ENCODE measurements at regions not wholly inside any gene's neighbourhood (a gene's known extent, or its start where the extent isn't known, plus 50 kb on each side); places are given as distances from the start of the nearest gene placed in this dataset.
"Not testable (repeated sequence)": the region's sequence is repeated elsewhere in the genome, so short reads cannot be mapped to it uniquely, and the experiment has no call there.

DNA sequence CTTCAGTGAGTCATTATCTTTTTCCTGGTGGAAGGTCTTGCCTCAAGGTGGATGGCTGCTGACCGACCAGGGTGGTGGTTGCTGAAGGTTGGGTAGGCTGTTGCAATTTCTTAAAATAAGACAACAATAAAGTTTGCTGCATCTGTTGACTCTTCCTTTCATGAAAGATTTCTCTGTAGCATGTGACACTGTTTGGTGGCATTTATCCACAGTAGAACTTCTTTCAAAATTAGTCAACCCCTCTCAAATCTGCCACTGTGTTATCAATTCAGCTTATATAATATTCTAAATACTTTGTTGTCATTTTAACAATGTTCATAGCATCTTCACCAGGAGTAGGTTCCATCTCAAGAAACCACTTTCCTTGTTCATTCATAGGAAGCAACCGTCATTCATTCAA, 66.8 kb upstream of the ATXN1 start:
- H3K27ac ChIP-seq (ENCODE audit: low read depth, low read length): no peak overlapping the region
- no peaks in the 10 kb centered on the region for H3K36me3 ChIP-seq (ENCODE audit: control insufficient read depth in 5 of 5, insufficient read depth in 5 of 5, low read length in 5 of 5)
- peaks cover 0 to 20% (median 5%) of the 10 kb centered on the region in 5 donors for H3K4me1 ChIP-seq (ENCODE audit: control insufficient read depth in 5 of 5, insufficient read depth in 5 of 5, low read length in 5 of 5)
- H3K9ac ChIP-seq (ENCODE audit: low read length in 5 of 5): no peak overlapping the region
- no peaks in the 10 kb centered on the region for H3K9me3 ChIP-seq (ENCODE audit: control insufficient read depth in 5 of 5, low read length in 5 of 5)
- no peak overlapping the region for H3K4me3 ChIP-seq (ENCODE audit: low read depth in 1 of 5, low read length in 5 of 5)
- H3K27me3 ChIP-seq (ENCODE audit: control insufficient read depth in 5 of 5, insufficient read depth in 4 of 5, low read length in 5 of 5): no peaks in the 10 kb centered on the region

DNA sequence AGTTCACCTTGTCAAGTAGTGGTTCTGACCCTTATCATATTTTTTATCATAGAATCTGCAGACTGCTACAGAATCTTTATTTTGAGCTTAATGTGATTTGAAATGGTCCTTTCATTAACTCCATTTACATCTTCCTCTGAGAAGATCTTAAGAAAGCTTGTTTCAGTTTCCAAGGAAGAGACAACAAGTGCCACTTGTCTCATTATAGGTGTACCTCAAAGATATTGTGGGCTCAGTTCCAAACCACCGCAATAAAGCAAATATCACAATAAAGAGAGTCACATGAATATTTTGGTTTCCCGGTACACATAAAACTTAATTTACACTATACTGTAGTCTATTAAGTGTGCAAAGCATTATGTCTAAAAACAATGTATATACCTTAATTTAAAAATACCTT, 66.4 kb upstream of the ATXN1 start:
- Histone ChIP-seq H3K4me3 (ENCODE audit: low read depth in 1 of 5, low read length in 5 of 5) (no peak overlapping the region), H3K4me1 (ENCODE audit: control insufficient read depth in 5 of 5, insufficient read depth in 5 of 5, low read length in 5 of 5) (peaks cover 0 to 20% (median 5%) of the 10 kb centered on the region in 5 donors), H3K9ac (ENCODE audit: low read length in 5 of 5) (no peak overlapping the region), H3K36me3 (ENCODE audit: control insufficient read depth in 5 of 5, insufficient read depth in 5 of 5, low read length in 5 of 5) (no peaks in the 10 kb centered on the region), H3K27ac (ENCODE audit: low read depth, low read length) (no peak overlapping the region), H3K9me3 (ENCODE audit: control insufficient read depth in 5 of 5, low read length in 5 of 5) (no peaks in the 10 kb centered on the region), H3K27me3 (ENCODE audit: control insufficient read depth in 5 of 5, insufficient read depth in 4 of 5, low read length in 5 of 5) (no peaks in the 10 kb centered on the region)

DNA sequence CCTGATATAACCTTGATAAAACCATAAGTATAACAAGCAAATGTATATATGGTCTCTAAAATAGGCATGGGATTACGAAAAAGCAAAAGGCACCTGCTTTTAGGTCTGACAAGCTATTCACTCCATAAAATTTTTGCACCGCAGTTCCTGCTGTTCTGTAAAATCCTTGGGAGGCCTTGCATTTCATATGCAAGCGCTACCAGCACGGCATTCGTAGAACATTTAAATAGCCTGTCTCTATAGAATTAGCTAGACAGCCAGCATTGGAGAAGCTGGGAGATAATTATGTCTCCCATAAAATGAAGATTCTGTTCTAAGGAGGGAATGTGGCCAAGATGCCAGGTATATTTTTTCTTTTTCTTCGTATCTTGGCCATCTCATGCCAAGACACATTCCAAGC, 64.5 kb upstream of the ATXN1 start:
- Histone ChIP-seq H3K9me3 (ENCODE audit: control insufficient read depth in 5 of 5, low read length in 5 of 5) (no peaks in the 10 kb centered on the region), H3K9ac (ENCODE audit: low read length in 5 of 5) (no peak overlapping the region), H3K4me1 (ENCODE audit: control insufficient read depth in 5 of 5, insufficient read depth in 5 of 5, low read length in 5 of 5) (peaks cover 0 to 6% (median 0%) of the 10 kb centered on the region in 5 donors), H3K27ac (ENCODE audit: low read depth, low read length) (no peak overlapping the region), H3K36me3 (ENCODE audit: control insufficient read depth in 5 of 5, insufficient read depth in 5 of 5, low read length in 5 of 5) (no peaks in the 10 kb centered on the region), H3K4me3 (ENCODE audit: low read depth in 1 of 5, low read length in 5 of 5) (no peak overlapping the region), H3K27me3 (ENCODE audit: control insufficient read depth in 5 of 5, insufficient read depth in 4 of 5, low read length in 5 of 5) (no peaks in the 10 kb centered on the region)

DNA sequence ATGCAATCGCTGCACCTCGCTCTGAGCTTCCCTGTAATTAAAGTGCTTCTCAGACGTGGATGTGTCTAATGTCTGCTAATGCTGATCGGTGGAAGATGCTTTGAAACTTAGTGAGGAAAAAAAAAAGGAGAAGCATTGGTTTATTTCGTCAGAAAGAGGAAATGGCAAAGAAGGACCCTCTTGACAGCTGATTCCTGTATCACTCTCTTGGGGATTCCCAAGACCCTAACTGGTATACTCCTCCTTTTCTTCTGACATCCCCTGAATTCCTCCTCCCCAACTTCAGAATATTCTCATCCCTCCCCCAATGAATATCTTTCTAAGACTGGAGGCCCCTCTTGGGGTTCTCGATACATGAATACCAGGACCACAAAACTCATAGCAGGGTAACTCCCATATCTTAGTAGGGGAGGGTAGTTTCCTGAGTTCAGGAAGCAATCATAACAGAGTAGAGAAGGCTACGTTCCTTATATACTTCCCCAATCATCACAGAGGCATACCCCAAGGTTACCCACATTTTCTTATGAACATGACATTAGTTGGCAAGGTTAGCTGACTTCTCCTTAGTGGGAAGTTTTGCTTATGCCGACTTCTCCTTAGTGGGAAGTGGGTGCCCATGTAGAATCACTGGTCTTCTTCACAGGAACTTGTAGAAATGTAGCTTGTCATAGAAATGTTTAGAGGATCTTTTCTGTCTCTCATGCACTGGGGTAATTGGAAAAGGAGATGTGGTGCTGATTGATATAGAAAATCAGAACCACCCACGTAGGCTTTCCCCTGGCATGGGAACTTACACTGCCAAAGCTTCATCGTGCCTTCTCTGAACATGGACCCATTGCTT, 63.8 kb upstream of the ATXN1 start:
- Histone ChIP-seq H3K27ac (ENCODE audit: low read depth, low read length) (no peak overlapping the region), H3K4me1 (ENCODE audit: control insufficient read depth in 5 of 5, insufficient read depth in 5 of 5, low read length in 5 of 5) (peaks cover 0 to under 1% (median 0%) of the 10 kb centered on the region in 5 donors), H3K27me3 (ENCODE audit: control insufficient read depth in 5 of 5, insufficient read depth in 4 of 5, low read length in 5 of 5) (no peaks in the 10 kb centered on the region), H3K4me3 (ENCODE audit: low read depth in 1 of 5, low read length in 5 of 5) (no peak overlapping the region), H3K36me3 (ENCODE audit: control insufficient read depth in 5 of 5, insufficient read depth in 5 of 5, low read length in 5 of 5) (no peaks in the 10 kb centered on the region), H3K9me3 (ENCODE audit: control insufficient read depth in 5 of 5, low read length in 5 of 5) (no peaks in the 10 kb centered on the region), H3K9ac (ENCODE audit: low read length in 5 of 5) (no peak overlapping the region)

DNA sequence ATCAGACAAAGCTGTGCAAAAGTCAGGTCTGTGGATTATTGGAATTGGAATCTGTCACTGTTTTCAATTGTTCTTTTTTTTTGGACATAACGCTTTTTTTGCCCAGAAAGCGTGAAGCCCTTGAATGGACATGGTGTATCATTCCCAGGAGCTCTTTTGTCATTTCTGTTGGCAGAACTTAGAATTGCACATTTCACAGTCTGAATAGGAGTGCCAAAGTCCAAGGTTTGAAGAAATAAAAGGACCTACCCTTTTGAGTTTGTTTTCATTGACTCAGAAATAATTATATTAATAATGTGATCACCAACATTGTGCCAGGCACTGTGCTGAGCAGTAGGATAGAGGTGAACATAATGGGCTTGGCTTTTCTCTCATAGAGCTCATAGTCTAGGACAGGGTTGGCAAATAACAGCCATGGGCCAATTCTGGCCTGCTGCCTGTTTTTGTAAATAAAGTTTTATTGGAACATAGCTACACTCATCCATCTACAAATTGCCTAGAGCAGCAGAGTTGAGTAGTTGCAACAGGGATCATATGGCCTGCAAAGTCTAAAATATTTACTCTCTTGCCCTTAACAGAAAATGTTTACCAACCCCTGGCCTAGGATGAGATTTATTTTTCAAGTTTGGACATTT, 62.6 kb upstream of the ATXN1 start:
- no peaks in the 10 kb centered on the region for H3K9me3 ChIP-seq (ENCODE audit: control insufficient read depth in 5 of 5, low read length in 5 of 5)
- no peaks in the 10 kb centered on the region for H3K27me3 ChIP-seq (ENCODE audit: control insufficient read depth in 5 of 5, insufficient read depth in 4 of 5, low read length in 5 of 5)
- H3K4me3 ChIP-seq (ENCODE audit: low read depth in 1 of 5, low read length in 5 of 5): no peak overlapping the region
- H3K4me1 ChIP-seq (ENCODE audit: control insufficient read depth in 5 of 5, insufficient read depth in 5 of 5, low read length in 5 of 5): no peaks in the 10 kb centered on the region
- no peak overlapping the region for H3K9ac ChIP-seq (ENCODE audit: low read length in 5 of 5)
- H3K36me3 ChIP-seq (ENCODE audit: control insufficient read depth in 5 of 5, insufficient read depth in 5 of 5, low read length in 5 of 5): no peaks in the 10 kb centered on the region
- no peak overlapping the region for H3K27ac ChIP-seq (ENCODE audit: low read depth, low read length)

DNA sequence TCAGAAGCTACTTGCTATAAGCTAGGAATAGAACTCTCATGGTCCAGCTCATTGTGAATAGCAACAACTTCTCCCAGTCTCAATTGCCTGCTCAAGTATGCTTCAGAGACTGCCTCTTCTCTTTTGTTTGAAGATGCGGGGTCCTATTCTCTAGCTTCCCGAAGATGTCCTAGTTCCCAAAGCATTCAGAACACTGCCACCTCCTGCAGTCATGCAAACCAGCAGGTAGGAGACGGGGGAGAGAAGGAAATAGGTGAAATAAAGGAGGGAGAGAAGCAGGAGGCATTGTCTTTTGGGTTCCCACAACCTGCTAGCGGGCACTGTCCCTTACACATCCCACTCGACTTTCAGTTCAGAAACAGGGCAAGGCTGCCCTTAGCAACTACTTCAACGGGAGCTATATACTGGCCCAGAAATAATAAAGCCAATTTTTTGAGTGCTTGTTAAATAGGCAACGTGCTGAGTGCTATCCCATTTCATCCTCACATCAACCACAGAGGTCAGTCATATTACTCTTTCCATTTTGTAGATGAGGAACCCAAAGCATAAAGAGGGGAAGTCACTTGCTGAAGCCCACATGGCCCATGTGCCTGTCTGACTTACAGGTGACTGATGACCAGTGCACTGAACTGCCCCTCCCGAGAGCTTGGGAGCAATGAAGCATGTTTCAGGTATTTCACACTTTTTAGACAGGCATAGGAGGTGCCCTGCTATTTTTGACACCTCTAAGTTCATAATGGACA, 61.9 kb upstream of the ATXN1 start:
- no peaks in the 10 kb centered on the region for H3K36me3 ChIP-seq (ENCODE audit: control insufficient read depth in 5 of 5, insufficient read depth in 5 of 5, low read length in 5 of 5)
- H3K27ac ChIP-seq (ENCODE audit: low read depth, low read length): no peak overlapping the region
- H3K9me3 ChIP-seq (ENCODE audit: control insufficient read depth in 5 of 5, low read length in 5 of 5): no peaks in the 10 kb centered on the region
- H3K4me1 ChIP-seq (ENCODE audit: control insufficient read depth in 5 of 5, insufficient read depth in 5 of 5, low read length in 5 of 5): no peaks in the 10 kb centered on the region
- H3K9ac ChIP-seq (ENCODE audit: low read length in 5 of 5): no peak overlapping the region
- no peaks in the 10 kb centered on the region for H3K27me3 ChIP-seq (ENCODE audit: control insufficient read depth in 5 of 5, insufficient read depth in 4 of 5, low read length in 5 of 5)
- H3K4me3 ChIP-seq (ENCODE audit: low read depth in 1 of 5, low read length in 5 of 5): no peak overlapping the region

DNA sequence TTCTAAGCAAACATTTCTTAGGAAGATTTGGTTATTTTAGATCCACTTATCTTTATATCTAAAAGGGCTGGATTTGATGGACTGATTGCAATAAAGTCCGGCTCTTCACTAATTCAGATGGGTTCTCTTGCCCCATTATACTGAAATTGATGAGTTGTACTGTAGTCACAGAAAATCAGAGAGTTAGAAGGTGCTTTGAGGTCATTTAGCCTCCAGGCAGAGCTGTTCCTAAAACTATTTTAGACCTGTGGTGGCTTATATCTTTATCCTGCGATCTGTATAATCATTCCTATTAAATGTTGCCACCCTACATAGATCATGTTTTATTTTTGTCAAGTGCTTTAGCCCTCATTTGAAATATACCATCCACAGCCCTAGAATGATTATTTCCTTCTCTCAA, 61.3 kb upstream of the ATXN1 start:
- Histone ChIP-seq H3K9ac (ENCODE audit: low read length in 5 of 5) (no peak overlapping the region), H3K27me3 (ENCODE audit: control insufficient read depth in 5 of 5, insufficient read depth in 4 of 5, low read length in 5 of 5) (no peaks in the 10 kb centered on the region), H3K4me1 (ENCODE audit: control insufficient read depth in 5 of 5, insufficient read depth in 5 of 5, low read length in 5 of 5) (no peaks in the 10 kb centered on the region), H3K4me3 (ENCODE audit: low read depth in 1 of 5, low read length in 5 of 5) (no peak overlapping the region), H3K36me3 (ENCODE audit: control insufficient read depth in 5 of 5, insufficient read depth in 5 of 5, low read length in 5 of 5) (no peaks in the 10 kb centered on the region), H3K27ac (ENCODE audit: low read depth, low read length) (no peak overlapping the region), H3K9me3 (ENCODE audit: control insufficient read depth in 5 of 5, low read length in 5 of 5) (no peaks in the 10 kb centered on the region)

DNA sequence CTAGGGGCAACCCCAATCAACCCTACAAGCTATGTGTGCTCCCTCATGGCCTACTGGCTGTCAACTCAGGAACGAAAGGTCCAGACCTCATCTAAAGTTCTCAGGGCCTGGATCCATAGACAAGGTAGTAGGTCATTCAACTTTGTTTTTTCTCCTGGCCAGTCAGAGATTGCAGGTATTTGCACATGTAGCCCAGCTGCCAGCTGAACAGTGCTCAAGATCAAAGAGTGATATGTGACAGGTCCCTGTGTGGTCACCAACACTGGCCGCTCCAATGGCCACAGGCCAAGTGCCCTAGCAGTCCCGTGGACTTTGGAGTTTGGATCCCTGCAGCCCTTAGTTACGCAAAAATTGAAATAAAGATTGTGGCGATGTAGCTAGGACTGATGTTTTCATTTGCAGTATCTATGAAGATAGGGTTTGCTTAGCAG, 60.6 kb upstream of the ATXN1 start:
- no peaks in the 10 kb centered on the region for H3K27me3 ChIP-seq (ENCODE audit: control insufficient read depth in 5 of 5, insufficient read depth in 4 of 5, low read length in 5 of 5)
- no peak overlapping the region for H3K9ac ChIP-seq (ENCODE audit: low read length in 5 of 5)
- H3K4me3 ChIP-seq (ENCODE audit: low read depth in 1 of 5, low read length in 5 of 5): no peak overlapping the region
- no peak overlapping the region for H3K27ac ChIP-seq (ENCODE audit: low read depth, low read length)
- H3K4me1 ChIP-seq (ENCODE audit: control insufficient read depth in 5 of 5, insufficient read depth in 5 of 5, low read length in 5 of 5): no peaks in the 10 kb centered on the region
- H3K36me3 ChIP-seq (ENCODE audit: control insufficient read depth in 5 of 5, insufficient read depth in 5 of 5, low read length in 5 of 5): no peaks in the 10 kb centered on the region
- H3K9me3 ChIP-seq (ENCODE audit: control insufficient read depth in 5 of 5, low read length in 5 of 5): no peaks in the 10 kb centered on the region

DNA sequence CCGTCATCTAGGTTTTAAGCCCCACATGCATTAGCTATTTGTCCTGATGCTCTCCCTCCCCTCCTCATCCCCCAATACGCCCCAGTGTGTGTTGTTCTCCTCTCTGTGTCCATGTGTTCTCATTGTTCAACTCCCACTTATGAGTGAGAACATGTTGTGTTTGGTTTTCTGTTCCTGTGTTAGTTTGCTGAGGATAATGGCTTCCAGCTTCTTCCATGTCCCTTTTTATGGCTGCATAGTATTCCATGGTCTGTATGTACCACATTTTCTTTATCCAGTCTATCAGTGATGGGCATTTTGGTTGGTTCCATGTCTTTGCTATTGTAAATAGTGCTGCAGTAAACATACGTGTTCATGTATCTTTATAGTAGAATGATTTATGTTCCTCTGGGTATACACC, 59.0 kb upstream of the ATXN1 start:
- H3K27ac ChIP-seq (ENCODE audit: low read depth, low read length); H3K9me3 ChIP-seq (ENCODE audit: control insufficient read depth in 5 of 5, low read length in 5 of 5); H3K4me3 ChIP-seq (ENCODE audit: low read depth in 1 of 5, low read length in 5 of 5); H3K27me3 ChIP-seq (ENCODE audit: control insufficient read depth in 5 of 5, insufficient read depth in 4 of 5, low read length in 5 of 5); H3K9ac ChIP-seq (ENCODE audit: low read length in 5 of 5); H3K4me1 ChIP-seq (ENCODE audit: control insufficient read depth in 5 of 5, insufficient read depth in 5 of 5, low read length in 5 of 5); H3K36me3 ChIP-seq (ENCODE audit: control insufficient read depth in 5 of 5, insufficient read depth in 5 of 5, low read length in 5 of 5): not testable (repeated sequence)

DNA sequence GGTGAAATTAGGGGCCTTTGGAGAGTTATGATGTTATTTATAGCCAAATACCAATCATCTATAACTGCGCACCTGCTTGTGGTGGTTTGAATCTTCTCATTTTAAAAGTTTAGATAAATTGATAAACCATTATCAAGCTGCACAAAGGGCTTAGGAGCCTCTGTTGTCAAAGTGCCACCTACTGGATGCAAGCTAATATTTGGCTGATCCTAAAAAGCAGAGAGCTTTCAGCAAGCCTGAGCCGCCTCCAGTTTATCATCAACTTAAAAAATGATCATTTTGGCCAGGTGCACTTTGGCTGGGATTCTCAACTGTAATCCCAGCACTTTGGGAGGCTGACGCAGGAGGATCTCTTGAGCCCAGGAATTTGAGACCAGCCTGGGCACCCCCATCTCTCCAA, 58.5 kb upstream of the ATXN1 start:
- Histone ChIP-seq H3K36me3 (ENCODE audit: control insufficient read depth in 5 of 5, insufficient read depth in 5 of 5, low read length in 5 of 5) (no peaks in the 10 kb centered on the region), H3K9me3 (ENCODE audit: control insufficient read depth in 5 of 5, low read length in 5 of 5) (no peaks in the 10 kb centered on the region), H3K4me3 (ENCODE audit: low read depth in 1 of 5, low read length in 5 of 5) (no peak overlapping the region), H3K27ac (ENCODE audit: low read depth, low read length) (no peak overlapping the region), H3K27me3 (ENCODE audit: control insufficient read depth in 5 of 5, insufficient read depth in 4 of 5, low read length in 5 of 5) (no peaks in the 10 kb centered on the region), H3K9ac (ENCODE audit: low read length in 5 of 5) (no peak overlapping the region), H3K4me1 (ENCODE audit: control insufficient read depth in 5 of 5, insufficient read depth in 5 of 5, low read length in 5 of 5) (no peaks in the 10 kb centered on the region)

Measured in subcutaneous abdominal adipose tissue (tissue), 5 donors.